K562 (cell line): ENCODE measurements at regions not wholly inside any gene's neighbourhood (a gene's known extent, or its start where the extent isn't known, plus 50 kb on each side); places are given as distances from the start of the nearest gene placed in this dataset.

Experiments
- ATF6 ChIP-seq: sonication (generic); formaldehyde crosslinking; IDR thresholded peaks from 2 replicates; pipeline ENCODE4 v1.4.0; 2020; ENCODE audit warnings: mild to moderate bottlenecking, missing genetic modification reagents
- CCAR2 ChIP-seq: fragments of 200-400 bp; formaldehyde crosslinking; IDR thresholded peaks from 2 replicates; pipeline ENCODE4 v1.6.1; 2017; ENCODE audit warnings: mild to moderate bottlenecking, low read depth, low read length
- E2F1 ChIP-seq: sonication (generic); formaldehyde crosslinking; IDR thresholded peaks from 2 replicates; pipeline ENCODE4 v1.8.1; 2023; ENCODE audit warnings: mild to moderate bottlenecking, missing genetic modification reagents, moderate library complexity
- HEY1 ChIP-seq: fragments of 250-450 bp; sonication (Bioruptor Pico); IDR thresholded peaks from 2 replicates; pipeline ENCODE4 v1.5.0; 2020; ENCODE audit warnings: mild to moderate bottlenecking, moderate library complexity, borderline replicate concordance
- HOXB6 ChIP-seq: fragments of 250-450 bp; sonication (Bioruptor Pico); IDR thresholded peaks from 2 replicates; pipeline ENCODE4 v1.5.1; 2022; ENCODE audit warnings: mild to moderate bottlenecking, borderline replicate concordance
- MLX ChIP-seq, 2 experiments: fragments of 450-650 bp in 1 of 2; sonication (generic) in 1 of 2; formaldehyde crosslinking; conservative IDR thresholded peaks; 2 replicates each; pipeline versions ENCODE4 v1.4.0 to v1.8.1; 2020 to 2022; ENCODE audit warnings: mild to moderate bottlenecking in 1 of 2, missing genetic modification reagents in 1 of 2
- MTA1 ChIP-seq: fragments of 450-650 bp; IDR thresholded peaks from 2 replicates; pipeline ENCODE4 v1.6.1; 2017; ENCODE audit warnings: borderline replicate concordance
- RAD21 ChIP-seq, 2 experiments: fragments of 250-450 bp in 1 of 2; fragments of 450-650 bp in 1 of 2; sonication (Bioruptor Pico) in 1 of 2; formaldehyde crosslinking in 1 of 2; IDR thresholded peaks in 1 of 2; conservative IDR thresholded peaks in 1 of 2; 2 replicates each; pipeline versions ENCODE4 v1.4.0 to v1.8.0; 2020 to 2022; ENCODE audit warnings: mild to moderate bottlenecking in 2 of 2, moderate library complexity in 1 of 2
- RERE ChIP-seq: sonication (generic); formaldehyde crosslinking; IDR thresholded peaks from 2 replicates; pipeline ENCODE4 v1.8.0; 2023; ENCODE audit warnings: missing genetic modification reagents, mild to moderate bottlenecking, borderline replicate concordance
- SMARCE1 ChIP-seq: fragments of 450-650 bp; IDR thresholded peaks from 2 replicates; pipeline ENCODE4 v1.7.1; 2016; ENCODE audit warnings: mild to moderate bottlenecking
- TARDBP ChIP-seq: fragments of 450-650 bp; IDR thresholded peaks from 2 replicates; pipeline ENCODE4 v1.6.1; 2016
- ZBTB34 ChIP-seq: fragments of 250-450 bp; sonication (Bioruptor Pico); IDR thresholded peaks from 2 replicates; pipeline ENCODE4 v1.8.0; 2021; ENCODE audit warnings: mild to moderate bottlenecking, moderate library complexity
- ZBTB8A ChIP-seq: fragments of 450-650 bp; IDR thresholded peaks from 2 replicates; pipeline ENCODE4 v1.6.1; 2018; ENCODE audit warnings: mild to moderate bottlenecking, moderate library complexity; ENCODE audit not compliant: partially characterized antibody
- ZFPM2 ChIP-seq: fragments of 250-450 bp; sonication (Bioruptor Pico); IDR thresholded peaks from 2 replicates; pipeline ENCODE4 v1.5.1; 2022; ENCODE audit warnings: mild to moderate bottlenecking
- ZNF785 ChIP-seq: fragments of 250-450 bp; sonication (Bioruptor Pico); IDR thresholded peaks from 2 replicates; pipeline ENCODE4 v1.4.0; 2020; ENCODE audit warnings: mild to moderate bottlenecking
- ZNF830 ChIP-seq: fragments of 250-450 bp; sonication (Bioruptor Pico); IDR thresholded peaks from 2 replicates; pipeline ENCODE4 v1.5.0; 2021; ENCODE audit warnings: mild to moderate bottlenecking

GRCh38 chr2:42927334-42928160 is 135.2 kb upstream of the HAAO start (continued):
- TF ChIP-seq E2F1 (CRISPR knock-in tag) (no peak), ZBTB8A (no peak), ZBTB34 (no peak), MLX (CRISPR knock-in tag; conservative IDR thresholded peaks at IDR 0.05) (no peak; a peak in 1 of 4 replicates), HEY1 (CRISPR knock-in tag) (peak; percentile 65; the same call in 1 of the 2 replicates), SMARCE1 (peak; percentile 30; the same call in 1 of the 2 replicates), TARDBP (no peak), HOXB6 (no peak), RERE (no peak), MTA1 (peak; percentile 29; the same call in 1 of the 2 replicates), RAD21 (CRISPR knock-in tag; conservative IDR thresholded peaks at IDR 0.05 in 1 of 2, IDR thresholded peaks at IDR 0.05 in 1 of 2) (no peak), ZNF830 (CRISPR knock-in tag) (no peak; the same call in 1 of the 2 replicates), ZNF785 (CRISPR knock-in tag) (no peak), ZFPM2 (CRISPR knock-in tag) (no peak), ATF6 (CRISPR knock-in tag) (no peak), CCAR2 (no peak)
